22Rv1 (cell line): ENCODE measurements at regions not wholly inside any gene's neighbourhood (a gene's known extent, or its start where the extent isn't known, plus 50 kb on each side); places are given as distances from the start of the nearest gene placed in this dataset.

Source experiments
- ZFX ChIP-seq: fragments of 450-650 bp; IDR thresholded peaks from 2 replicates; pipeline ENCODE4 v1.6.1; 2017; ENCODE audit warnings: antibody characterized with exemption, borderline replicate concordance
- TF ChIP-seq, protein P1 (sequence below): fragments of 450-650 bp; IDR thresholded peaks from 2 replicates; pipeline ENCODE4 v1.5.1; 2017; ENCODE audit warnings: mild to moderate bottlenecking

- TF ChIP-seq, protein P1, sequence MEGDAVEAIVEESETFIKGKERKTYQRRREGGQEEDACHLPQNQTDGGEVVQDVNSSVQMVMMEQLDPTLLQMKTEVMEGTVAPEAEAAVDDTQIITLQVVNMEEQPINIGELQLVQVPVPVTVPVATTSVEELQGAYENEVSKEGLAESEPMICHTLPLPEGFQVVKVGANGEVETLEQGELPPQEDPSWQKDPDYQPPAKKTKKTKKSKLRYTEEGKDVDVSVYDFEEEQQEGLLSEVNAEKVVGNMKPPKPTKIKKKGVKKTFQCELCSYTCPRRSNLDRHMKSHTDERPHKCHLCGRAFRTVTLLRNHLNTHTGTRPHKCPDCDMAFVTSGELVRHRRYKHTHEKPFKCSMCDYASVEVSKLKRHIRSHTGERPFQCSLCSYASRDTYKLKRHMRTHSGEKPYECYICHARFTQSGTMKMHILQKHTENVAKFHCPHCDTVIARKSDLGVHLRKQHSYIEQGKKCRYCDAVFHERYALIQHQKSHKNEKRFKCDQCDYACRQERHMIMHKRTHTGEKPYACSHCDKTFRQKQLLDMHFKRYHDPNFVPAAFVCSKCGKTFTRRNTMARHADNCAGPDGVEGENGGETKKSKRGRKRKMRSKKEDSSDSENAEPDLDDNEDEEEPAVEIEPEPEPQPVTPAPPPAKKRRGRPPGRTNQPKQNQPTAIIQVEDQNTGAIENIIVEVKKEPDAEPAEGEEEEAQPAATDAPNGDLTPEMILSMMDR = no peak
- no peak for TF ChIP-seq ZFX
Observed at GRCh38 chr16:86418981-86419380, 91.3 kb upstream of the FOXF1 start.
